ENCODE measurements at regions not wholly inside any gene's neighbourhood (a gene's known extent, or its start where the extent isn't known, plus 50 kb on each side); places are given as distances from the start of the nearest gene placed in this dataset.
A peak's percentile ranks its signal among the peaks of the same experiment; 100 is the strongest.

DNA sequence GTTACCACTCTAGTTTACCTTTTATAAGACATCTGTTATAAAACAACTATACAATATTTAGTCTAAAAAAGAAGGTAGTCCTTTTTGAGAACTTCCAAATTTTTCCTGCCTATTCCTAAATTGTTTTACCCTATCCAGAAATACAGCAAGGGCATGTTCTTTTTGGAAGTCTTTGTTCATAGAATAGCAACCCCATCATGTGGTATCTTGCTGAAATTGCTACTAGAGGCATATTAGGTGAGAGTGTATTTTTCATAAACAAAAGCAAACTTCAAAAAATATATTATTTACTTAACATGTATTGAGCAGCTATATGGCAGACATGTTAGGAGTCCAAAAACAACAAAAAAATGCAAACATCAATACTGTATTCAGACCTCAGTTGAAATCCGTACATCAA is 371.8 kb upstream of the NRSN1 start:
- Histone ChIP-seq H3K27me3 (no peaks in the 10 kb centered on the region), H3K36me3 (no peaks in the 10 kb centered on the region), H3K9me3 (no peaks in the 10 kb centered on the region), H3K27ac (replicated peaks in 1 of 4) (no peak overlapping the region), H3K4me3 (no peak overlapping the region), H3K4me1 (peaks cover 0 to 10% (median 2%) of the 10 kb centered on the region in 4 donors)
- no peak for DNase-seq (ENCODE audit: extremely low spot score)
- intact Hi-C loops (cut with DNase I): no loop called here
- WGBS: 94% methylated on average over 1 of the region's 1 CpG
- TF ChIP-seq POLR2A (IDR thresholded peaks at IDR 0.05; ENCODE audit: low read depth): no peak
- TF ChIP-seq, protein P1, sequence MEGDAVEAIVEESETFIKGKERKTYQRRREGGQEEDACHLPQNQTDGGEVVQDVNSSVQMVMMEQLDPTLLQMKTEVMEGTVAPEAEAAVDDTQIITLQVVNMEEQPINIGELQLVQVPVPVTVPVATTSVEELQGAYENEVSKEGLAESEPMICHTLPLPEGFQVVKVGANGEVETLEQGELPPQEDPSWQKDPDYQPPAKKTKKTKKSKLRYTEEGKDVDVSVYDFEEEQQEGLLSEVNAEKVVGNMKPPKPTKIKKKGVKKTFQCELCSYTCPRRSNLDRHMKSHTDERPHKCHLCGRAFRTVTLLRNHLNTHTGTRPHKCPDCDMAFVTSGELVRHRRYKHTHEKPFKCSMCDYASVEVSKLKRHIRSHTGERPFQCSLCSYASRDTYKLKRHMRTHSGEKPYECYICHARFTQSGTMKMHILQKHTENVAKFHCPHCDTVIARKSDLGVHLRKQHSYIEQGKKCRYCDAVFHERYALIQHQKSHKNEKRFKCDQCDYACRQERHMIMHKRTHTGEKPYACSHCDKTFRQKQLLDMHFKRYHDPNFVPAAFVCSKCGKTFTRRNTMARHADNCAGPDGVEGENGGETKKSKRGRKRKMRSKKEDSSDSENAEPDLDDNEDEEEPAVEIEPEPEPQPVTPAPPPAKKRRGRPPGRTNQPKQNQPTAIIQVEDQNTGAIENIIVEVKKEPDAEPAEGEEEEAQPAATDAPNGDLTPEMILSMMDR (IDR thresholded peaks at IDR 0.05): peak in 2 of 3 experiments; percentile 4 to 23

DNA sequence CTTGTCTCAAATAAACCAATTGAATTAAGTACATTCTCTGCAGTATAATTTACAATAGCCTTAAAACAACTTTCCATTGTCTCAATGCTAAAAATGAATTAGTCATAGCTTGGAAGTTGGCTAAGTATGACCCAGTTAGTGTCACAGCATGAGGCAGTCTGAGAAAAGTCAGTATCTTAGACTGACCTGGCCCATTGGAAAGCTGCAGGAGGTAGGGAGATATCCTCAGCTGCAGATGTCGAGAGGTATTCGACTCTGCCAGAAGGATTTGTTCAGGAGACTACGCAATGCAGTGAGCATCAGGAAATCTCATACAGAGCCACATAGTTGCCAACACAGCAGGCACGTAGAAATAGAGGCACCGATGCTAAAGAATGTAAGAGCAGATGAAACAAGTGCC is 350.9 kb upstream of the NRSN1 start:
- Histone ChIP-seq H3K27ac (replicated peaks in 1 of 4) (no peak overlapping the region), H3K9me3 (no peaks in the 10 kb centered on the region), H3K4me3 (no peak overlapping the region), H3K4me1 (no peaks in the 10 kb centered on the region), H3K36me3 (no peaks in the 10 kb centered on the region), H3K27me3 (no peaks in the 10 kb centered on the region)
- DNase-seq (ENCODE audit: extremely low spot score): no peak
- intact Hi-C loops (cut with DNase I): no loop called here
- TF ChIP-seq POLR2AphosphoS5 (IDR thresholded peaks at IDR 0.05) (no peak), EP300 (IDR thresholded peaks at IDR 0.05) (no peak)
- 48% methylated on average over 5 of the region's 5 CpGs for WGBS

DNA sequence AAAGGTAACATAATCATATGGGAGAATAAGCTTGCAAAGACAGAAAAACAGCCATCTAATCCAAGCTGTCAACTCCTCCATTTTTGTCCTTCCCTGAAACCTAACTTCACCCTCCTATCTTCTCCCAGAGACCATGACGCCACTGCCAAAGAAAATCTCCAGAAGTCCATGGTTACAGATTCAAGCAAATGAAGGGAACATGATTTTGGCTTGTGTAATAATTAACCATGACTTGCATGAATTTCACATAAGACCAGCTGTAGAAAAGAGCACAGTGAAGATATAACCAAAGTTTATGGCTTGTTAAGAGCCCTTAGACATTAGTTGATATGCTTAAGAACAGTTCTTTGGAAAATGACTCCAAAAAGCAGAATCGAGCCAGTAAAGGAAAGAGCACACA is 342.1 kb upstream of the NRSN1 start:
- Histone ChIP-seq H3K4me3 (no peak overlapping the region), H3K27me3 (no peaks in the 10 kb centered on the region), H3K4me1 (peaks cover 0 to 21% (median 17%) of the 10 kb centered on the region in 4 donors), H3K27ac (replicated peaks in 1 of 4) (peak overlapping the region in 1 of 4 donors; percentile 10), H3K9me3 (no peaks in the 10 kb centered on the region), H3K36me3 (no peaks in the 10 kb centered on the region)
- no peak for DNase-seq (ENCODE audit: extremely low spot score)
- intact Hi-C loops (cut with DNase I): no loop called here
- no peak for TF ChIP-seq EP300 (IDR thresholded peaks at IDR 0.05)
- 49% methylated on average over 2 of the region's 2 CpGs for WGBS

DNA sequence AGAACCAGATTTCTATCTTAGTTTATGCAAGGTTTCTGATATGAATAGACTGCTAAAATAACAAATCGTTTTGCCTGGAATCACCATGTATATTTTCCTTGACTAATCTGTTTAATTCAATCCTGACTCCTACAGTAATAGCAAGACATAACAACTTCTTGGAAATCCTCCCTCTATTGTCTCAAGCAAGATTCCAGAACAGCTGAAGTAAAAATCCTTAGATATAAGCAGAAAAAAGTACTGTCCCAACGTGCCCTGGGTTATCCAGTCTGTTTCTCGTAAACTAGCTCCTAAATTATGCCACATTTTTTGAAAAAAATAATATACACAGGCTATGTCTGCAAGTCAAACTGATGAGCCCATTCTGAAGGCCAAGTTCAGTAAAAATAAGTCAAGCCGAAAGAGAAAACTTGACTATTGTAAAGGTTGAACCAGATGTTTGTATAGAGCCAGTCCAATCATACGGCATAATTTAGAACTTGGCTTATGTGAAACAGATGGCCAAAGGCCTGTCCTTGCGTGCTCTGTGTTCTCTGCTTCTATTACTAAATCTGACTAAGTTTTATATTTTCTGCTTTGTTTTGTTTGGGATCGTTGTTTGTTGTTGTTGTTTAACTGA is 341.6 kb upstream of the NRSN1 start:
- H3K27ac ChIP-seq (replicated peaks in 1 of 4): peak overlapping the region in 1 of 4 donors; percentile 10
- no peaks in the 10 kb centered on the region for H3K36me3 ChIP-seq
- H3K9me3 ChIP-seq: no peaks in the 10 kb centered on the region
- H3K27me3 ChIP-seq: no peaks in the 10 kb centered on the region
- no peak for DNase-seq (ENCODE audit: extremely low spot score)
- H3K4me1 ChIP-seq: peaks cover 0 to 21% (median 17%) of the 10 kb centered on the region in 4 donors
- 32% methylated on average over 7 of the region's 7 CpGs for WGBS
- TF ChIP-seq, protein P1 (IDR thresholded peaks at IDR 0.05): no peak
- intact Hi-C loops (cut with DNase I): no loop called here
- no peak overlapping the region for H3K4me3 ChIP-seq

DNA sequence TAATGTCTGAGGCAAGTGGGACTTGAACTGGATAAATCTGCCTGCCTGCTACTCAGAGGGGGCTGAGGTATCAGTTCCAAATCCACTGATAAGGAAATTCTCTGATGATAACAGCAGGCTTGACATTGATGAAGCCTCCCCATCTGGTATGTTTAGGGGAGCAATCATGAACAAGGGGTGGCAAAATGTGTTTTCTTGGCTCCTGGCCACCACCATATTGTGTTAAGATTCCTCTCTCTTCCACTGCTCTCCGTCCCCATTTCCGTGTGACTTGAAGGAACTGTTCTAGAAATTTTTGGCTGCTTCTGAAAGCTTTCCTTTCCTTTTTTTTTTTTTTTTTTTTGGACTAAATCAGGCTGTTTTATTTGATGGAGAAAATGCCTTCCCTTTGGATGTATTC is 335.3 kb upstream of the NRSN1 start:
- intact Hi-C loops (cut with DNase I): no loop called here
- Histone ChIP-seq H3K4me1 (peaks cover 0 to 1% (median under 1%) of the 10 kb centered on the region in 4 donors), H3K27me3 (no peaks in the 10 kb centered on the region)

More for the DNA sequence above, 335.3 kb upstream of the NRSN1 start:
- DNase-seq (ENCODE audit: extremely low spot score): no peak
- no peaks in the 10 kb centered on the region for H3K36me3 ChIP-seq
- no peak overlapping the region for H3K4me3 ChIP-seq
- H3K9me3 ChIP-seq: no peaks in the 10 kb centered on the region
- WGBS: 66% methylated on average over 2 of the region's 2 CpGs
- no peak overlapping the region for H3K27ac ChIP-seq (replicated peaks in 1 of 4)
- TF ChIP-seq EP300 (IDR thresholded peaks at IDR 0.05) (no peak), POLR2AphosphoS5 (IDR thresholded peaks at IDR 0.05) (no peak), POLR2A (IDR thresholded peaks at IDR 0.05; ENCODE audit: low read depth) (no peak)
- TF ChIP-seq, protein P1 (IDR thresholded peaks at IDR 0.05): no peak

Data from esophagus muscularis mucosa (tissue), 4 donors.